ES-I3 (cell line): ENCODE measurements at regions not wholly inside any gene's neighbourhood (a gene's known extent, or its start where the extent isn't known, plus 50 kb on each side); places are given as distances from the start of the nearest gene placed in this dataset.

ENCODE experiments used
- H3K36me3 ChIP-seq: 2 replicates; pipeline ENCODE4 v1.6.1; 2013; ENCODE audit warnings: mild to moderate bottlenecking, low read length, control low read depth, moderate library complexity; ENCODE audit not compliant: insufficient read depth
- H3K4me1 ChIP-seq: 2 replicates; pipeline ENCODE4 v1.6.1; 2013; ENCODE audit warnings: mild to moderate bottlenecking, control low read depth, low read length; ENCODE audit not compliant: insufficient read depth
- H3K9ac ChIP-seq: 2 replicates; pipeline ENCODE4 v1.6.1; 2013; ENCODE audit warnings: low read depth, mild to moderate bottlenecking, low read length, moderate library complexity
- H3K9me3 ChIP-seq: 2 replicates; pipeline ENCODE4 v1.6.1; 2013; ENCODE audit warnings: mild to moderate bottlenecking, low read length, moderate library complexity; ENCODE audit not compliant: control insufficient read depth, insufficient read depth

DNA sequence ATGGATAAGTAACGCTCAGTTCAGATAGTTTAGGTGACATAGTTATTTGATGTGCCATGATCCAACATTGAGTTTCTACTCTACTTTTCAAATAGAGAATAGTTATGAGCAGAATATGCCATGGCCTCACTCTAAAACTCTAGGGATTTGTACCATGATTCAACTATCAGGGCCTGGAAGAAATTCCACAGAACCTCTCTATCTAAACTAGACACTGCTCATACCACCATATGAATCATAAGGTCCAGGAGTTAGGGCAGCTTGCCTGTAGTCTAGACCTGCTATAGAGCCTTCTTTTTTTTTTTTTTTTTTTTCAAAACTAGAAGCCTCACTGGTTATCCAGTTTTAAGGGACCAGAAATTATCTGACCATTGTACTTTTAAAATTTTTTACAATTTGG is 571.8 kb upstream of the IMPG1 start:
- Histone ChIP-seq H3K4me1 (peaks cover 7% of the 10 kb centered on the region; the same call in 1 of the 2 replicates), H3K36me3 (no peaks in the 10 kb centered on the region), H3K9ac (no peak overlapping the region), H3K9me3 (no peaks in the 10 kb centered on the region)

DNA sequence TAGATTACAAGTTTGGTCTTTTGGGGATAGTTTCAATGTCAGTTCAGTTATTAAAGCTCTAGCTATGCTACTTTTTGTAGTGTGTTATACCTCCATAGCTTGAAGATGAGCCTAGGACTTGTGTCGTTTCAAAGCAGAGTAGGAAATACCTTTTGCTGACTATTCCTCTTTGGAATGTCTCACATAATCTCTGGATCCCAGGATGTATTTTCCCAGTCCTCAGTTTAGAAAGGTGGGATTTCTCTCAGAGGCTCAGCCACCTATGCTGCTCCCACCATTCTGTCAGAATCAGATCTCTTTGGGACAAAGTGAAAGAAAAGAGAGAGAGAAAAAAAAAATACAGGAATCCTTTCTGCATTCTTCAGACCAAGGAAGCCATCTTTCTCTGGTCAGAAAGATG is 567.5 kb upstream of the IMPG1 start:
- H3K36me3 ChIP-seq: no peaks in the 10 kb centered on the region
- H3K9ac ChIP-seq: no peak overlapping the region
- H3K9me3 ChIP-seq: no peaks in the 10 kb centered on the region

DNA sequence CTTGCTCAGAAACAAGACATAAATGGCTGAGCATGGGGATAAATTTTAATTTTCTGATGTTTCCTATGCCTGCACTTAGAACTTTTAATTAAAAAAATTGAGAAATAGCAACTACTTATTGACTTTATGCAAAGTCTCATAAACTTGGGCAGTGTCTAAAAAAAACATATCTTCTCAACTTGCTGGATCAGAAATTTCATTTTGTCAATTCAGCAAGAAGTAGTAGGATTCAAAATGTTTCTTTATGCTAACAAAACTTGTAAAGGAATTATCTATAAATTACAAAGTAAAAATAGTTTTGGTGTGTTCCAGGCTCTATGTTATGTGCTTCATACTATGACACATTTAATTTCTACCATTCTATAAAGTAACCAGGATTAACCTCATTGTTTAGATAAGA is 562.2 kb upstream of the IMPG1 start:
- no peaks in the 10 kb centered on the region for H3K9me3 ChIP-seq
- no peaks in the 10 kb centered on the region for H3K36me3 ChIP-seq

More for the DNA sequence above, 567.5 kb upstream of the IMPG1 start:
- H3K4me1 ChIP-seq: peaks cover 7% of the 10 kb centered on the region; the same call in 1 of the 2 replicates

DNA sequence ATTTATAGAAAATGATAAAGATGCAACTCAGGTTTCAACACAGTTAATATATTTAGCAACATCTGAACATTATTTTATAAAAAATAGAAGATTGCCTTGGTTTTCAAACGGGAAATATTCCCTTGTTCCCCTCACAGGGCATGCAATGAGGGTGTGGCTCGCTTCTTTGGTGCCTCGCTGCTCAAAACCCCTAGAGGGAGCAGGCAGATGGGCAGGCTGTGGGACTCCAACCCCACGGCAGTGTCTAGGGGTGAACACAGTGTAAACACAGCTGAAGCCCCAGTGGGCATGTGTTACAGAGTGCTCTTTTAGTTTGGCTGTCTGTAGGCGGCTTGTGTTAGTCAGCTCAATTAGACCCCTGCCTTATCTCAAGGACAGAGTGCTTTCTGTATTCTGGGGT is 560.8 kb upstream of the IMPG1 start:
- peaks cover 2% of the 10 kb centered on the region for H3K9me3 ChIP-seq
- H3K36me3 ChIP-seq: no peaks in the 10 kb centered on the region
- no peak overlapping the region for H3K9ac ChIP-seq
- H3K4me1 ChIP-seq: no peaks in the 10 kb centered on the region

More for the DNA sequence above, 562.2 kb upstream of the IMPG1 start:
- peaks cover 2% of the 10 kb centered on the region; the same call in 1 of the 2 replicates for H3K4me1 ChIP-seq
- no peak overlapping the region for H3K9ac ChIP-seq

DNA sequence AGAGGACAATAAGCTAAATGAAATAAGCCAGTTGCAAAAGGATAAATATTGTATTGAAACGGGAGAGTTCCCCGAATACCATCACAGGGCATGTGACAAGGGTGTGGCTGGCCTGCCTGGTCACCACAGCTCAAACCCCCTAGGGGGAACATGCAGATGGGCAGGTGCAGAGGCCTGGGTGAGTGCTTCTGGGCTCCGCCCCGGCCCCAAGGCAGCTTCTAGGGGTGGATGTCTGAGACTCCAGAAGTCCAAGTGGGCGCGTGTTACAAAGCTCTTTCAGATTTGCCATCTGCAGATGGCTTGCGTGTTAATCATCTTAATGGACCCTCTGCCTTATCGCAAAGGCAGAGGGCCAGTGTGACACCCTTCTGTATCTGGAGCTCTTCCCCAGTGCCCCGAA is 559.2 kb upstream of the IMPG1 start:
- peaks cover 2% of the 10 kb centered on the region for H3K9me3 ChIP-seq
- H3K9ac ChIP-seq: no peak overlapping the region
- H3K36me3 ChIP-seq: no peaks in the 10 kb centered on the region
- H3K4me1 ChIP-seq: no peaks in the 10 kb centered on the region

DNA sequence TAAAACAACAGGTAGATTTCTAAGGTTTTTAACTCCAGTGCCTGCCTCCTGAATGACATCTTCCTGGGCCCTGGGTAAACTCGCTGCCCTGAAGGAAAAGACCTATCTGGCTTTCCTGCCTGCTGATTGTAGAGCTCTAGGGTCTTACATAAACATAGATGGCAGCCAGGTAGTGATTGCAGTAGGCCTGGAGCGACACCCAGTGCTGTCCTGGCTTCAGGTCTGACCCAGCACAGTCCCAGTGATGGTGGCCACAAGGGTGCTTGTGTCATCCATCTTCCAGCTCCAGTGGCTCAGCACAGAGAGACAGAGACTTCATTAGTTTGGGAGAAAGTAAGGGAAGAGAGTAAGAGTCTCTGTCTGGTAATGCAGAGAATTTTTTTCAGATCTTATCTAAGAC is 542.9 kb upstream of the IMPG1 start:
- H3K4me1 ChIP-seq: peaks cover 7% of the 10 kb centered on the region; the same call in 1 of the 2 replicates
- H3K36me3 ChIP-seq: no peaks in the 10 kb centered on the region
- no peak overlapping the region for H3K9ac ChIP-seq
- H3K9me3 ChIP-seq: no peaks in the 10 kb centered on the region

DNA sequence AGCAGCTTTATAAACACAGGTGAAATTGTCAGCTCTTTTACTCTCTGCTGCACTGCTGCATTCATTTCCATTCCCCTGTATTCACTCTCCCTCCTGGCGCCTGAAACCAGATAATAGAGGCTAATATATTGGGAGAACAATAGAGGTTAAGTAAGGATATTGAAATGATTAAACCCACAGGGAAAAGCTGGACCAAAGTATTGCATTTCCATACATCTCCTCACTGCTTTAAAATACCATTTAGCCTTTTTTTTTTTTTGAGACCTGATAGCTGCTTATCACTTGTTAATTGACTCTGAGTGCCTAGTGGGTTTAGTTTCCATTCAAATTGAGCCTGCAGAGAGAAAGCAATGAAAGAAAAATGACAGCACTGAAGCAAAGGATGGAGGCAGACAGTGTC is 540.5 kb upstream of the IMPG1 start:
- peaks cover 7% of the 10 kb centered on the region; the same call in 1 of the 2 replicates for H3K4me1 ChIP-seq
- H3K9me3 ChIP-seq: no peaks in the 10 kb centered on the region
- no peaks in the 10 kb centered on the region for H3K36me3 ChIP-seq
- no peak overlapping the region for H3K9ac ChIP-seq

GRCh38 chr6:76609160-76609559 is 536.7 kb upstream of the IMPG1 start:
- H3K36me3 ChIP-seq: no peaks in the 10 kb centered on the region; the same call in 1 of the 2 replicates
- H3K4me1 ChIP-seq: peaks cover 7% of the 10 kb centered on the region; the same call in 1 of the 2 replicates
- peaks cover 6% of the 10 kb centered on the region for H3K9me3 ChIP-seq
- no peak overlapping the region for H3K9ac ChIP-seq

DNA sequence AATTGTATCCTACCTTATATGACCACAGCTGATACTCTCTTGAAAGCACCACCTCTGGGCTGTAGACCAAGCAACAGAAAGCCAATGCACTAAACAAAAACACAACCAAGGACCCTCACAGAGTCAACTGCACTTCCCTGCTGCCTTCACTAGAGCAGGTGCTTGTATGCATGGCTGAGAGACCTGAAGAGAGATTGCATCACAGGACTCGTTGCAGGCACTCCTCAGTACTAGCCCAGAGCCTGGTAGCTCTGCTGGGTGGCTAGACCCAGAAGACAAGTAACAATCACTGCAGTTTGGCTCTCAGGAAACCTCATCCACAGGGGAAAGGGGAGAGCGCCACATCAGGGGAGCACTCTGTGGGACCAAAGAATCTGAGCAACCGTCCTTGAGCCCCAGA is 521.6 kb upstream of the IMPG1 start:
- Histone ChIP-seq H3K4me1 (no peaks in the 10 kb centered on the region), H3K9me3 (peaks cover 3% of the 10 kb centered on the region; the same call in 1 of the 2 replicates), H3K9ac (no peak overlapping the region), H3K36me3 (no peaks in the 10 kb centered on the region)

DNA sequence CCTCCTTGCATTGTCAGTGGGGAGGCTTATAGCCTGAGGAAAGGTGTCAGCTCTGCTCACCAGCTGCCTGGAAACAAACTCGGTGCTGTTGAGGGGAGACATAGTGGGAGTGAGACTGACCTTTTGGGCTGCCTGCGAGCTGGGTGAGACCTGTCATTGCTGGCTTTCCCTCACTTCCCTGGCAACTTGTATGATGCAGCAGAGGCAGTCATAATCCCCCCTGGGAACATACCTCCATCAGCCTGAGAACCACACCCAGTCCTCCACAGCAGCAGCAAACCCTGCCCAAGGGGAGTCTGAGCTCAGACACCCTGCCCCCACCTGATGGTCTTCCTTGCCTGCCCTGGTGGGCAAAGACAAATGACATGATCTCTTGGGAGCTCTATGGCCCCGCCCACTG is 521.2 kb upstream of the IMPG1 start:
- Histone ChIP-seq H3K9me3 (peaks cover under 1% of the 10 kb centered on the region; the same call in 1 of the 2 replicates), H3K36me3 (no peaks in the 10 kb centered on the region), H3K9ac (no peak overlapping the region), H3K4me1 (no peaks in the 10 kb centered on the region)

DNA sequence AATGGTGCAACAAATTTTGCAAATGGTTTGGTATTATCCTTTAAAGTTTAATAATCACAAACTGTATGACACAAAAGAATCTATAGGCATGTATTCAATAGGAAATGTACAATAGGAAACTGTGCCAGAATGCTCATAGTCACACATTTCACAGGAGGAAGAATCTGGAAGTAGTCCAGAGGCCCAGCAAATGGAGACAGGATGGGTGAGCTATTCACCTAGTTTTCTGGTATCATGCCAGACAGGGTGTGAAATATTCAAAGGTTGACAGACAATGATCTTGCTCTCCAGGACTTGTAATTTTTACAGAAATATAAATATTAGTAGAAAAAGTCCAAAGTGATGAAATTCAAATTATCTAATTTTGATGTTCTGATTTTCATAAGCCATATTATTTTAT is 520.1 kb upstream of the IMPG1 start:
- H3K9me3 ChIP-seq: no peaks in the 10 kb centered on the region; the same call in 1 of the 2 replicates
- H3K9ac ChIP-seq: no peak overlapping the region
- H3K36me3 ChIP-seq: no peaks in the 10 kb centered on the region
- H3K4me1 ChIP-seq: no peaks in the 10 kb centered on the region

DNA sequence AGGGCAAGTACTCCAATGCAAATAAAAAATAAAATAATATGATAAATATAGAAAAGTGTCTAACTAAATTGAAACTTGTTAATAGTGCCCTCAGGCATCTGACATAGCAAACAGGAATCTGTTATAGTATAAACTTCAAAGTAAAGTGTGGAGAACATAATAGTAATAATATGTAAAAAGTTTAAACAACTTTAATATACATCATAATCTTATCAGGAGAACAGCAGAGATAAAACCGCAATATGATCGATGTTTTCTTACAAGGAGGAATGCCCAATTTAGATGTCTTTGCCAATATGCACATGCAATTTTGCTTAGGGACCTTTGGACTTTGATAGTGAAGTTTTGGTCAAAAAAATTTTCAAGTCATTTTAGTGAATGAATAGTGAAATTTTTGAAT is 514.8 kb upstream of the IMPG1 start:
- no peaks in the 10 kb centered on the region for H3K4me1 ChIP-seq
- H3K36me3 ChIP-seq: no peaks in the 10 kb centered on the region
- no peaks in the 10 kb centered on the region; the same call in 1 of the 2 replicates for H3K9me3 ChIP-seq
- no peak overlapping the region for H3K9ac ChIP-seq

GRCh38 chr6:76584121-76584520 is 511.7 kb upstream of the IMPG1 start:
- Histone ChIP-seq H3K9ac (no peak overlapping the region), H3K4me1 (no peaks in the 10 kb centered on the region), H3K36me3 (no peaks in the 10 kb centered on the region), H3K9me3 (no peaks in the 10 kb centered on the region)

DNA sequence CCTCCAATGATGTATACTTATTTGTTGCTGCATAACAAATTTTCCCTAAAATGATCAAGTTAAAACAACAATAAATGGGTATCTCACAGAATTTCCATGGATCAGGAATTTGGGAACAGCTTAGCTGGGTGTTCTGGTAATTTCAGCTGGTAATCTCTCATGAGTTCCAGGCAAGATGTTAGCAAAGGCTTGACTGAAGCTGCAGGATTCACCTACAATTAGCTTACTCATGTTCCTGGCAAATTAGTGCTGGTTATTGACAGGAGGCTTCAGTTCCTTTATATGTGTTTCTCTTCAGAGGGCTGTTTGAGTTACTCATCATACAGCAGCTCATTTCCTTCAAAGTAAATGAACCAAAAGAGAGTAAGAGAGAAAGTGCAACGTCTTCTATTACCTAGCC is 506.3 kb upstream of the IMPG1 start:
- Histone ChIP-seq H3K4me1 (peaks cover 19% of the 10 kb centered on the region), H3K36me3 (no peaks in the 10 kb centered on the region), H3K9ac (no peak overlapping the region), H3K9me3 (no peaks in the 10 kb centered on the region)

DNA sequence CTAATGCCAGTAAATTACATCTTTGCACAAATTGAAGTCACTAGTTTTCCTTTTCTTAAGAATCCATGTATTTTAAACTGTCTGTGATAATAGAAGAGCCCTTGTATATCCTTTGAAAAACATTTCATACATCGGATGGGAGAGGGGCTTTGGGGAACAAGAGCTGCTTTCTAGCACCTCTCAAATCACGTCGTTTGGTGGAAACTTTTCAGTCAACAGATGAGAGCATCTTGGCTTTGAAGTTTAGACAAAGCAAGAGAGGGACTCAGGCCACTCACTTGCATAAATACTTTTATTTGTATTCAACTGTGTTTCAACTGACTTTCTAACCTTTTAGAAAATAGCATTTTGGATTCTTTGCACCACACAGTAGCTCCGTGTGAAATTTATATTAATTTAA is 502.3 kb upstream of the IMPG1 start:
- peak overlapping the region; percentile 33 for H3K9ac ChIP-seq
- no peaks in the 10 kb centered on the region for H3K36me3 ChIP-seq
- peaks cover 19% of the 10 kb centered on the region for H3K4me1 ChIP-seq
- H3K9me3 ChIP-seq: no peaks in the 10 kb centered on the region

DNA sequence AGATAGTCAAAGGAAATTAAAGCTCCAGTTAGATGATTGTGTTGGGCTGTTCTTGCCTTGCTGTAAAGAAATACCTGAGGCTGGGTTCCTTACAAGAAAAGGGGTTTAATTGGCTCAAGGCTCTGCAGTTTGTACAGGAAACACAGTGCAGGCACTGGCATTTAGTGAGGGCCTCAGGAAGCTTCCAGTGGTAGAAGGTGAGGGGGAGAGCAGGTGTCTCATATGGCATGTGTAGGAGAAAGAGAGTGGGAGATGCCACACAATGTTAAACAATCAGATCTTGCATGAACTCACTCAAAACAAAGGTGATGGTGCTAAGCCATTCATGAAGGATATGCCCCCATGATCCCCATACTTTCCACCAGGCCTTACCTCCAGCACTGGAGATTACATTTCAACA is 493.5 kb upstream of the IMPG1 start:
- no peak overlapping the region for H3K9ac ChIP-seq
- peaks cover 7% of the 10 kb centered on the region; the same call in 1 of the 2 replicates for H3K36me3 ChIP-seq
- H3K9me3 ChIP-seq: peaks cover 21% of the 10 kb centered on the region; the same call in 1 of the 2 replicates
- H3K4me1 ChIP-seq: no peaks in the 10 kb centered on the region
